ENCODE measurements at regions not wholly inside any gene's neighbourhood (a gene's known extent, or its start where the extent isn't known, plus 50 kb on each side); places are given as distances from the start of the nearest gene placed in this dataset.

- POLR2A ChIA-PET, result no interaction called here
Observed at GRCh38 chr3:72615182-72615581, 233.1 kb downstream of the SHQ1 start.

GRCh38 chr3:72614394-72615074 is 233.7 kb downstream of the SHQ1 start:
- no peaks in the 10 kb centered on the region for H3K4me1 ChIP-seq (ENCODE audit: control insufficient read depth, extremely low read depth, insufficient read depth, low read length)
- ChIA-PET CTCF (no interaction called here), POLR2A (no interaction called here)
- no peaks in the 10 kb centered on the region for H3K9me1 ChIP-seq (replicated peaks; ENCODE audit: control insufficient read depth, extremely low read depth, insufficient read depth, low read length)
- no peaks in the 10 kb centered on the region for H3K79me2 ChIP-seq (ENCODE audit: control insufficient read depth, insufficient read depth, low read length)
- no peak overlapping the region for H3K4me3 ChIP-seq (replicated peaks in 1 of 3; ENCODE audit: insufficient read depth in 1 of 3, low read depth in 1 of 3, low read length in 3 of 3)
- no peak overlapping the region for H2AFZ ChIP-seq (ENCODE audit: low read depth, low read length)
- intact Hi-C loops (cut with micrococcal nuclease), result no loop called here
- no TSS peak for BruUV-seq (replicated peaks)
- DNase-seq (ENCODE audit: low read depth, low spot score), result no peak
- TF ChIP-seq MYC (IDR thresholded peaks at IDR 0.05; ENCODE audit: low read depth, low read length), result no peak
- no peak for TF ChIP-seq FOS (IDR thresholded peaks at IDR 0.05; ENCODE audit: borderline replicate concordance, insufficient read depth, low read length)
- TF ChIP-seq POLR2A (IDR thresholded peaks at IDR 0.05; ENCODE audit: low read depth, low read length), result no peak
- no peak for TF ChIP-seq GATA2 (IDR thresholded peaks at IDR 0.05; ENCODE audit: insufficient read depth, insufficient read length, low read depth, low read length)
- no peak for TF ChIP-seq POLR2AphosphoS5 (IDR thresholded peaks at IDR 0.05; ENCODE audit: insufficient read depth, low read depth, low read length)
- no peak for TF ChIP-seq JUN (IDR thresholded peaks at IDR 0.05; ENCODE audit: borderline replicate concordance, insufficient read depth, insufficient read length, low read depth)
- no peak for TF ChIP-seq CTCF (IDR thresholded peaks at IDR 0.05; ENCODE audit: extremely low read depth in 1 of 2, insufficient read depth in 1 of 2, low read depth in 1 of 2, low read length in 2 of 2)
- TF ChIP-seq MAX (IDR thresholded peaks at IDR 0.05; ENCODE audit: insufficient read depth, insufficient read length), result no peak
- FAIRE-seq, result no peak
- H4K20me1 ChIP-seq (replicated peaks; ENCODE audit: control insufficient read depth, extremely low read depth, insufficient read depth, low read length), result no peaks in the 10 kb centered on the region
- dilution Hi-C loops (cut with MboI; ENCODE audit: extremely low pct_ligation_motif_present, low sequenced_read_pairs), result no loop called here
- H3K27ac ChIP-seq (ENCODE audit: insufficient read depth, low read depth, low read length), result no peak overlapping the region
- peaks cover 0 to 2% of the 10 kb centered on the region in 2 experiments for H3K27me3 ChIP-seq (ENCODE audit: control insufficient read depth in 2 of 2, insufficient read depth in 2 of 2, low read length in 2 of 2)
- no peak overlapping the region for H3K4me2 ChIP-seq (ENCODE audit: insufficient read depth, low read length)
- no peaks in the 10 kb centered on the region for H3K36me3 ChIP-seq (ENCODE audit: control insufficient read depth in 2 of 2, extremely low read depth in 1 of 2, insufficient read depth in 2 of 2, low read length in 2 of 2)
- no peak overlapping the region for H3K9ac ChIP-seq (replicated peaks; ENCODE audit: extremely low read depth, insufficient read depth, low read length)
- H3K9me3 ChIP-seq (replicated peaks; ENCODE audit: control insufficient read depth, insufficient read depth, low read length), result no peaks in the 10 kb centered on the region

More at GRCh38 chr3:72615182-72615581, 233.1 kb downstream of the SHQ1 start:
- Histone ChIP-seq H3K9me3 (replicated peaks; ENCODE audit: control insufficient read depth, insufficient read depth, low read length) (no peaks in the 10 kb centered on the region), H3K36me3 (ENCODE audit: control insufficient read depth in 2 of 2, extremely low read depth in 1 of 2, insufficient read depth in 2 of 2, low read length in 2 of 2) (no peaks in the 10 kb centered on the region), H4K20me1 (replicated peaks; ENCODE audit: control insufficient read depth, extremely low read depth, insufficient read depth, low read length) (no peaks in the 10 kb centered on the region), H3K27ac (ENCODE audit: insufficient read depth, low read depth, low read length) (no peak overlapping the region), H3K9me1 (replicated peaks; ENCODE audit: control insufficient read depth, extremely low read depth, insufficient read depth, low read length) (no peaks in the 10 kb centered on the region), H3K27me3 (ENCODE audit: control insufficient read depth in 2 of 2, insufficient read depth in 2 of 2, low read length in 2 of 2) (peaks cover 0 to 2% of the 10 kb centered on the region in 2 experiments), H2AFZ (ENCODE audit: low read depth, low read length) (no peak overlapping the region), H3K4me3 (replicated peaks in 1 of 3; ENCODE audit: insufficient read depth in 1 of 3, low read depth in 1 of 3, low read length in 3 of 3) (no peak overlapping the region), H3K9ac (replicated peaks; ENCODE audit: extremely low read depth, insufficient read depth, low read length) (no peak overlapping the region), H3K79me2 (ENCODE audit: control insufficient read depth, insufficient read depth, low read length) (no peaks in the 10 kb centered on the region), H3K4me2 (ENCODE audit: insufficient read depth, low read length) (no peak overlapping the region), H3K4me1 (ENCODE audit: control insufficient read depth, extremely low read depth, insufficient read depth, low read length) (no peaks in the 10 kb centered on the region)
- no TSS peak for BruUV-seq (replicated peaks)
- no peak for DNase-seq (ENCODE audit: low read depth, low spot score)
- TF ChIP-seq JUN (IDR thresholded peaks at IDR 0.05; ENCODE audit: borderline replicate concordance, insufficient read depth, insufficient read length, low read depth), result no peak
- no peak for TF ChIP-seq POLR2AphosphoS5 (IDR thresholded peaks at IDR 0.05; ENCODE audit: insufficient read depth, low read depth, low read length)
- no peak for TF ChIP-seq FOS (IDR thresholded peaks at IDR 0.05; ENCODE audit: borderline replicate concordance, insufficient read depth, low read length)
- no peak for TF ChIP-seq EZH2 (IDR thresholded peaks at IDR 0.05; ENCODE audit: borderline replicate concordance, low read depth, low read length, severe bottlenecking)
- CTCF ChIA-PET, result interaction anchor here (1.3 kb wide), 1 partner anchor 12 kb away, joined by 3 read pairs; no protein-coding TSS in a partner anchor
- FAIRE-seq, result no peak
- dilution Hi-C loops (cut with MboI; ENCODE audit: extremely low pct_ligation_motif_present, low sequenced_read_pairs), result no loop called here
- intact Hi-C loops (cut with micrococcal nuclease), result no loop called here

Data from endothelial cell of umbilical vein (primary cell).